Neural crest cell (in vitro differentiated cells): ENCODE measurements at regions not wholly inside any gene's neighbourhood (a gene's known extent, or its start where the extent isn't known, plus 50 kb on each side); places are given as distances from the start of the nearest gene placed in this dataset.
"Not testable (repeated sequence)": the region's sequence is repeated elsewhere in the genome, so short reads cannot be mapped to it uniquely, and the experiment has no call there.

ENCODE experiments used
- DNase-seq: peaks from one replicate; pipeline ENCODE4 v3.0.0; 2021; ENCODE audit warnings: low read depth, mixed read lengths, low spot score
- H3K27ac Mint-ChIP-seq: one replicate; pipeline ENCODE4 v1.8.0; 2021; ENCODE audit warnings: mild to moderate bottlenecking, mixed read lengths; ENCODE audit not compliant: unreplicated experiment
- H3K27me3 Mint-ChIP-seq: 2 replicates; pipeline ENCODE4 v1.8.0; 2021; ENCODE audit warnings: low read depth, mild to moderate bottlenecking, mixed read lengths
- H3K36me3 Mint-ChIP-seq: 2 replicates; pipeline ENCODE4 v1.8.0; 2021; ENCODE audit warnings: low read depth, mild to moderate bottlenecking, mixed read lengths
- H3K4me1 Mint-ChIP-seq: 2 replicates; pipeline ENCODE4 v1.8.0; 2021; ENCODE audit warnings: mixed read lengths
- H3K4me3 Mint-ChIP-seq: one replicate; pipeline ENCODE4 v1.8.0; 2021; ENCODE audit warnings: mild to moderate bottlenecking, mixed read lengths
- H3K9me3 Mint-ChIP-seq: 2 replicates; pipeline ENCODE4 v1.8.0; 2021; ENCODE audit warnings: mixed read lengths
- CTCF ChIP-seq: fragments of 200-600 bp; sonication (generic); conservative IDR thresholded peaks from 2 replicates; pipeline ENCODE4 v1.5.0; 2021; ENCODE audit warnings: antibody characterized with exemption, mild to moderate bottlenecking

GRCh38 chr1:109857702-109858101 is 52.9 kb upstream of the CSF1 start:
- not testable (repeated sequence) for DNase-seq, H3K27me3 Mint-ChIP-seq, H3K27ac Mint-ChIP-seq

GRCh38 chr1:109855986-109856385 is 54.7 kb upstream of the CSF1 start:
- H3K36me3 Mint-ChIP-seq, H3K9me3 Mint-ChIP-seq, H3K27ac Mint-ChIP-seq, DNase-seq, H3K27me3 Mint-ChIP-seq, H3K4me1 Mint-ChIP-seq, H3K4me3 Mint-ChIP-seq: not testable (repeated sequence)

More at GRCh38 chr1:109857702-109858101, 52.9 kb upstream of the CSF1 start:
- H3K9me3 Mint-ChIP-seq, H3K4me1 Mint-ChIP-seq, H3K36me3 Mint-ChIP-seq, H3K4me3 Mint-ChIP-seq: not testable (repeated sequence)

- H3K36me3 Mint-ChIP-seq, DNase-seq, H3K27ac Mint-ChIP-seq, H3K4me3 Mint-ChIP-seq, H3K9me3 Mint-ChIP-seq, H3K27me3 Mint-ChIP-seq, H3K4me1 Mint-ChIP-seq: not testable (repeated sequence)
These were observed 56.7 kb upstream of the CSF1 start for GRCh38 chr1:109853972-109854371.

GRCh38 chr1:109852221-109853015 is 58.2 kb upstream of the CSF1 start:
- not testable (repeated sequence) for DNase-seq, H3K4me1 Mint-ChIP-seq, H3K36me3 Mint-ChIP-seq

GRCh38 chr1:109850827-109851226 is 59.8 kb upstream of the CSF1 start:
- H3K9me3 Mint-ChIP-seq, result no peaks in the 10 kb centered on the region
- H3K27me3 Mint-ChIP-seq, result no peaks in the 10 kb centered on the region
- H3K27ac Mint-ChIP-seq, result no peak overlapping the region
- no peaks in the 10 kb centered on the region for H3K36me3 Mint-ChIP-seq
- H3K4me3 Mint-ChIP-seq, result no peak overlapping the region
- no peak for DNase-seq
- H3K4me1 Mint-ChIP-seq, result no peaks in the 10 kb centered on the region
- no peak for TF ChIP-seq CTCF

More at GRCh38 chr1:109852221-109853015, 58.2 kb upstream of the CSF1 start:
- peak overlapping the region; percentile 39 for H3K27ac Mint-ChIP-seq
- not testable (repeated sequence) for H3K4me3 Mint-ChIP-seq, H3K27me3 Mint-ChIP-seq, H3K9me3 Mint-ChIP-seq

GRCh38 chr1:109850194-109850593 is 60.5 kb upstream of the CSF1 start:
- no peak for DNase-seq
- Mint-ChIP-seq H3K9me3 (no peaks in the 10 kb centered on the region), H3K4me1 (no peaks in the 10 kb centered on the region), H3K27me3 (no peaks in the 10 kb centered on the region), H3K27ac (no peak overlapping the region), H3K4me3 (no peak overlapping the region), H3K36me3 (no peaks in the 10 kb centered on the region)
- TF ChIP-seq CTCF, result no peak

- no peaks in the 10 kb centered on the region for H3K36me3 Mint-ChIP-seq
- H3K27me3 Mint-ChIP-seq, result no peaks in the 10 kb centered on the region
- no peak for DNase-seq
- no peaks in the 10 kb centered on the region for H3K4me1 Mint-ChIP-seq
- no peak overlapping the region for H3K27ac Mint-ChIP-seq
- peaks cover under 1% of the 10 kb centered on the region for H3K9me3 Mint-ChIP-seq
- TF ChIP-seq CTCF, result no peak
- H3K4me3 Mint-ChIP-seq, result no peak overlapping the region
These were observed 61.0 kb upstream of the CSF1 start for GRCh38 chr1:109849655-109850054.
